ENCODE measurements at regions not wholly inside any gene's neighbourhood (a gene's known extent, or its start where the extent isn't known, plus 50 kb on each side); places are given as distances from the start of the nearest gene placed in this dataset.
"Not testable (repeated sequence)": the region's sequence is repeated elsewhere in the genome, so short reads cannot be mapped to it uniquely, and the experiment has no call there.

DNA sequence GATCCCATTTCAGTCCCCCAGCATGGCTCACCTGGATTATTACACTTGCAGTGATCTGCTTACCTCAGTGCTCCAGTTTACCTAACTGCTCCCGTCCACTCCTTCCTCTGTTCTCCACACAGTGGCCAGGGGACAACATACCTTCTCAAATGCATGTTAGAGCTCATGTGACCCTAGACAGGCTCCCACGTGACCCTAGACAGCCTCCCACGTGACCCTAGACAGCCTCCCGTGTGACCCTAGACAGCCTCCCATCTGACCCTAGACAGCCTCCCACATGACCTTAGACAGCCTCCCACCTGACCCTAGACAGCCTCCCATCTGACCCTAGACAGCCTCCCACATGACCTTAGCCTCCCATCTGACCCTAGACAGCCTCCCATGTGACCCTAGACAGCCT, 226.0 kb upstream of the TMEM132C start:
- Mint-ChIP-seq H3K4me1 (ENCODE audit: low read depth) (no peaks in the 10 kb centered on the region), H3K4me3 (no peak overlapping the region), H3K27ac (no peak overlapping the region), H3K27me3 (ENCODE audit: low read depth) (no peaks in the 10 kb centered on the region), H3K9me3 (peaks cover 14 to 17% of the 10 kb centered on the region in 2 donors), H3K36me3 (ENCODE audit: insufficient read depth in 2 of 2) (peaks cover 0 to 3% of the 10 kb centered on the region in 2 donors)
- ATAC-seq (replicated peaks in 1 of 2) (no peak), DNase-seq (no peak)

- not testable (repeated sequence) for H3K4me1 Mint-ChIP-seq (ENCODE audit: low read depth); H3K27ac Mint-ChIP-seq; H3K27me3 Mint-ChIP-seq (ENCODE audit: low read depth); ATAC-seq (replicated peaks in 1 of 2); DNase-seq; H3K36me3 Mint-ChIP-seq (ENCODE audit: insufficient read depth in 2 of 2); H3K4me3 Mint-ChIP-seq
- peaks cover 12 to 17% of the 10 kb centered on the region in 2 donors for H3K9me3 Mint-ChIP-seq
Observed at GRCh38 chr12:128042283-128042682, 224.7 kb upstream of the TMEM132C start.

DNA sequence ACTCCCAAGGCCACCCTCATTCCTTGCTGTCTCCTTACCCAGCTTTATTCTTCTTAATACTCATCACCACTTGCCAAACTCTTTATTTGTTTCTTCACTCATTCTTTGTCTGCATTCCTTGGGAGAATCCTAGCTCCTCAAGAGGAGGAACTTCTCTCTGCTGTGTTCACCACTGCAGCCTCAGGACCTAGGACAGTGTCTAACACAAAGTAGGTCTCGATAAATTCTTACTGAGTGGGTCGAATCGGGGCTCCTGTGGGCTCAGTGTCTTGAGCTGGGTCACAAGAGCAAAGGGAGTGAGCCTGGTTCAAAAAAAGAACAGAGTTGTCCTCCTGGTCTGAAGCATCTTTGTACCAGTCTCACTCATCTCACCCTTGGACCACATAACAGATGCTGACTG, 224.1 kb upstream of the TMEM132C start:
- no peak for DNase-seq
- Mint-ChIP-seq H3K36me3 (ENCODE audit: insufficient read depth in 2 of 2) (peaks cover 0 to 3% of the 10 kb centered on the region in 2 donors), H3K9me3 (peaks cover 12 to 20% of the 10 kb centered on the region in 2 donors), H3K27ac (no peak overlapping the region), H3K4me3 (no peak overlapping the region), H3K27me3 (ENCODE audit: low read depth) (no peaks in the 10 kb centered on the region), H3K4me1 (ENCODE audit: low read depth) (no peaks in the 10 kb centered on the region)
- no peak for ATAC-seq (replicated peaks in 1 of 2)

- Mint-ChIP-seq H3K36me3 (ENCODE audit: insufficient read depth in 2 of 2) (peaks cover 0 to 3% of the 10 kb centered on the region in 2 donors), H3K4me3 (no peak overlapping the region), H3K4me1 (ENCODE audit: low read depth) (no peaks in the 10 kb centered on the region), H3K9me3 (peaks cover 12 to 22% of the 10 kb centered on the region in 2 donors), H3K27me3 (ENCODE audit: low read depth) (no peaks in the 10 kb centered on the region), H3K27ac (no peak overlapping the region)
- ATAC-seq (replicated peaks in 1 of 2) (no peak), DNase-seq (no peak)
Observed at GRCh38 chr12:128043317-128043716, 223.7 kb upstream of the TMEM132C start.

GRCh38 chr12:128047266-128048060, 219.5 kb upstream of the TMEM132C start:
- Mint-ChIP-seq H3K9me3 (peaks cover 4 to 16% of the 10 kb centered on the region in 2 donors), H3K4me3 (no peak overlapping the region), H3K27ac (no peak overlapping the region), H3K27me3 (ENCODE audit: low read depth) (no peaks in the 10 kb centered on the region), H3K4me1 (ENCODE audit: low read depth) (no peaks in the 10 kb centered on the region), H3K36me3 (ENCODE audit: insufficient read depth in 2 of 2) (peaks cover 0 to 2% of the 10 kb centered on the region in 2 donors)
- DNase-seq (no peak), ATAC-seq (replicated peaks in 1 of 2) (no peak)

DNA sequence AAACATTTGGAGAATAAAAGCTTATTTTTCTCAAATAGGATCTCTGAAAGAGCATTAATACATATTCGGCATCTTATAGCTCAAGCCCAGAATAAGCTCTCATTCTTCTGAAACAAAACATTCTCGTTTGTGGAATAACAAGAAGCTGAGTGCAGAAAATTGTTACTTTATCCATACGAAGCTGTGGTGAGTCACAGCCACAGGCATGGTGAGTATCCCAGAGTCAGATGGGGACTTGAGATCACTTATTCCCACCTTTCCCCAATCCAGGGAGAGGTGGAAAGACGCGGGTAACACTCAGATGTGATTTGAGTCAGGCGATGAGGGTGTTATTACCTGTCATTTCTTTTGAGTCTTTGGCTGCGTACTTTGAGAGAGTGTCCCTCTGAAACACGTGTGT, 214.6 kb upstream of the TMEM132C start:
- no peaks in the 10 kb centered on the region for H3K27me3 Mint-ChIP-seq (ENCODE audit: low read depth)
- no peak for ATAC-seq (replicated peaks in 1 of 2)
- no peak overlapping the region for H3K27ac Mint-ChIP-seq
- no peak for DNase-seq
- H3K4me1 Mint-ChIP-seq (ENCODE audit: low read depth) = no peaks in the 10 kb centered on the region
- H3K9me3 Mint-ChIP-seq = peaks cover 0 to 8% of the 10 kb centered on the region in 2 donors
- H3K4me3 Mint-ChIP-seq = no peak overlapping the region
- no peaks in the 10 kb centered on the region for H3K36me3 Mint-ChIP-seq (ENCODE audit: insufficient read depth in 2 of 2)

GRCh38 chr12:128052777-128053176, 214.2 kb upstream of the TMEM132C start:
- no peaks in the 10 kb centered on the region for H3K36me3 Mint-ChIP-seq (ENCODE audit: insufficient read depth in 2 of 2)
- no peak overlapping the region for H3K4me3 Mint-ChIP-seq
- no peaks in the 10 kb centered on the region for H3K27me3 Mint-ChIP-seq (ENCODE audit: low read depth)
- ATAC-seq (replicated peaks in 1 of 2) (no peak), DNase-seq (no peak)
- H3K4me1 Mint-ChIP-seq (ENCODE audit: low read depth) = no peaks in the 10 kb centered on the region
- no peak overlapping the region for H3K27ac Mint-ChIP-seq
- H3K9me3 Mint-ChIP-seq = peaks cover 0 to 5% of the 10 kb centered on the region in 2 donors

GRCh38 chr12:128055567-128055966, 211.4 kb upstream of the TMEM132C start:
- ATAC-seq (replicated peaks in 1 of 2) = no peak
- no peaks in the 10 kb centered on the region for H3K27me3 Mint-ChIP-seq (ENCODE audit: low read depth)
- peaks cover 0 to 1% of the 10 kb centered on the region in 2 donors for H3K9me3 Mint-ChIP-seq
- H3K36me3 Mint-ChIP-seq (ENCODE audit: insufficient read depth in 2 of 2) = peaks cover 0 to 2% of the 10 kb centered on the region in 2 donors
- no peak overlapping the region for H3K4me3 Mint-ChIP-seq
- no peaks in the 10 kb centered on the region for H3K4me1 Mint-ChIP-seq (ENCODE audit: low read depth)
- DNase-seq = no peak
- H3K27ac Mint-ChIP-seq = no peak overlapping the region

DNA sequence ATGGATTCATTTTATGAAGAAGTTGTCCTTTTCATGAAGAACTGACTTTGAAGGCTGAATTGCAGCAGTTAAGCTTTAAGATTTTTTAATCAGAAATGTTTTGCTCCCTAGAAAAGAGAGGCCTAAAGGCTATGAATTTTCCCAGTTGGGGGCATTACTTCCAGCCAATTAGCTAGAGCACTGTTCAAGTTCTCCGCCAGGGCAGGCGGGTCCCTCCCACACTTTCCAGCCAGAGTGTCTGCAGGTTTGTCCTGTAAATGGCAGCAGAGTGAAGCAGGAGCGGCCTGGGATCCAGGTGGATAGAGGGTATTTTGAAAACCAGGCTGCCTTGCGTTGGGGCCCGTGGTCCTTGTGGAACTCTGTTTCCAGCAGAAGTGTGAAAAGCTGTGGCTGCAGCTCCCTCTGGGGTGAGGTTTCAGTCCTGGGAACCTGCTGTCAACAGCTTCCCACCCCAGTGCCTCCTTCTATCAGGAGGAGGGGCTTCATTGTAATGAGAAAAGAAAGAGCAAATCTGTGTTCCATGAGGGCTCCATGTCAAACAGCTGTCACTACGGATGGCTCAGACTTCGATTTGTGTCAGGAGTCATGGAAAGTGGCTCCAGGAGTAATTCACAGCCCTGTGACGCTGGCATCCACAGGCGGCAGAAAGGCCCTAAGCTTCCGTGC, 210.7 kb upstream of the TMEM132C start:
- Mint-ChIP-seq H3K27ac (no peak overlapping the region), H3K4me1 (ENCODE audit: low read depth) (no peaks in the 10 kb centered on the region), H3K4me3 (no peak overlapping the region), H3K9me3 (peaks cover 0 to 1% of the 10 kb centered on the region in 2 donors), H3K27me3 (ENCODE audit: low read depth) (no peaks in the 10 kb centered on the region), H3K36me3 (ENCODE audit: insufficient read depth in 2 of 2) (peaks cover 0 to 2% of the 10 kb centered on the region in 2 donors)
- ATAC-seq (replicated peaks in 1 of 2) (no peak), DNase-seq (no peak)

GRCh38 chr12:128057586-128057985, 209.4 kb upstream of the TMEM132C start:
- Mint-ChIP-seq H3K9me3 (peaks cover 0 to 4% of the 10 kb centered on the region in 2 donors), H3K36me3 (ENCODE audit: insufficient read depth in 2 of 2) (peaks cover 0 to 3% of the 10 kb centered on the region in 2 donors), H3K27me3 (ENCODE audit: low read depth) (no peaks in the 10 kb centered on the region), H3K4me1 (ENCODE audit: low read depth) (no peaks in the 10 kb centered on the region), H3K27ac (no peak overlapping the region), H3K4me3 (no peak overlapping the region)
- DNase-seq = no peak
- no peak for ATAC-seq (replicated peaks in 1 of 2)

GRCh38 chr12:128059621-128060370, 207.2 kb upstream of the TMEM132C start:
- H3K36me3 Mint-ChIP-seq (ENCODE audit: insufficient read depth in 2 of 2) = peaks cover 0 to 3% of the 10 kb centered on the region in 2 donors
- no peaks in the 10 kb centered on the region for H3K27me3 Mint-ChIP-seq (ENCODE audit: low read depth)
- peaks cover 2 to 7% of the 10 kb centered on the region in 2 donors for H3K9me3 Mint-ChIP-seq
- no peak overlapping the region for H3K27ac Mint-ChIP-seq
- no peak overlapping the region for H3K4me3 Mint-ChIP-seq
- ATAC-seq (replicated peaks in 1 of 2) (no peak), DNase-seq (no peak)
- H3K4me1 Mint-ChIP-seq (ENCODE audit: low read depth) = no peaks in the 10 kb centered on the region

DNA sequence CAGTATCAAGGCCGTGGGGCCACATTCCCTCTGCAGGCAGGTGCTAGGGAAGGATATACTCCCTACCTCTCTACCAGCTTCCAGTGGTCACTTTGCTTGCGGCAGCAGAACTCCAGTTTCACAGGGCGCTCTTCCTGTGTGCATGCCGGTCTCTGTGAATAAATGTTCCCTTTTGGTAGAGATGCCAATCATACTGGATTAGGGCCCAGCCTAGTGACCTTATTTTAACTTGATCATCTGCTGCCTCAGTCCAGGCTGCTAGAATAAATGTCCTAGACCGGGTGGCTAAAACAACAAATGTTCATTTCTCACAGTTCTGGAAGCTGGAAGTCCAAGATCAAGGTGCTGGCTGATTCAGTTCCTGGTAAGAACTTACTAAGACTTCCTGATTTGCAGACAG, 198.8 kb upstream of the TMEM132C start:
- no peaks in the 10 kb centered on the region for H3K36me3 Mint-ChIP-seq (ENCODE audit: insufficient read depth in 2 of 2)
- H3K27ac Mint-ChIP-seq = no peak overlapping the region
- H3K9me3 Mint-ChIP-seq = peaks cover 2 to 3% of the 10 kb centered on the region in 2 donors
- no peak for DNase-seq
- no peak for ATAC-seq (replicated peaks in 1 of 2)
- no peaks in the 10 kb centered on the region for H3K4me1 Mint-ChIP-seq (ENCODE audit: low read depth)
- no peak overlapping the region for H3K4me3 Mint-ChIP-seq
- no peaks in the 10 kb centered on the region for H3K27me3 Mint-ChIP-seq (ENCODE audit: low read depth)

- no peaks in the 10 kb centered on the region for H3K27me3 Mint-ChIP-seq (ENCODE audit: low read depth)
- DNase-seq = peak; percentile 14 to 32
- H3K4me3 Mint-ChIP-seq = no peak overlapping the region
Observed at GRCh38 chr12:128069359-128069997, 197.5 kb upstream of the TMEM132C start.

More at GRCh38 chr12:128069359-128069997, 197.5 kb upstream of the TMEM132C start:
- H3K27ac Mint-ChIP-seq = no peak overlapping the region
- no peaks in the 10 kb centered on the region for H3K4me1 Mint-ChIP-seq (ENCODE audit: low read depth)
- ATAC-seq (replicated peaks in 1 of 2) = no peak
- no peaks in the 10 kb centered on the region for H3K36me3 Mint-ChIP-seq (ENCODE audit: insufficient read depth in 2 of 2)
- H3K9me3 Mint-ChIP-seq = peaks cover 0 to 2% of the 10 kb centered on the region in 2 donors
